ENCODE measurements at regions not wholly inside any gene's neighbourhood (a gene's known extent, or its start where the extent isn't known, plus 50 kb on each side); places are given as distances from the start of the nearest gene placed in this dataset.

- no peak for TF ChIP-seq SUZ12 (IDR thresholded peaks at IDR 0.05; ENCODE audit: extremely low read depth, insufficient read depth, insufficient read length)
- TF ChIP-seq YY1 (IDR thresholded peaks at IDR 0.05; ENCODE audit: insufficient read depth, insufficient read length) = no peak
Observed at GRCh38 chr5:116722651-116723050, 148.0 kb upstream of the SEMA6A start.

Measured in NT2/D1 (cell line).